ENCODE measurements at regions not wholly inside any gene's neighbourhood (a gene's known extent, or its start where the extent isn't known, plus 50 kb on each side); places are given as distances from the start of the nearest gene placed in this dataset.

DNA sequence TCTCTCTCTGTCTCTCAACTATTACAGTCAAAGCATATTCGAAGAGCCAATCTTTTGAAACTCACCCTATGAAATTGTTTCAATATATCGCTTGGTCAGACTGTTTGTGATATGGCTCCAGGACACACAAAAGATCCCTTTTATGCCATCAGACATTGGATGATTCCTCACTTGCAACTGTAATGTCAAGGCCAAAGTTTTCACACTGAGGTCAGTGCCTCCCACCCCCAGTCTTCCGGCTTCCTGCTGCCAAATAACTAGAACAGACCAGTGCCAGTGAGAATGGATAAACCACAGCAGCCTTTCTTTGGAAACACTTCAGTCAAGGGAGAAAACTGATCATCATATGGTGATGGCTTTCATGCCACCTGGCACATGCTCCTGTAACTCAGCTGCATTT lies 321.9 kb upstream of the ZFHX3 start:
- TF ChIP-seq CTCF (IDR thresholded peaks at IDR 0.05 in 8 of 11, conservative IDR thresholded peaks at IDR 0.05 in 3 of 11) (no peak), POLR2A (IDR thresholded peaks at IDR 0.05) (no peak), POLR2AphosphoS5 (IDR thresholded peaks at IDR 0.05) (no peak)

Data from spleen (tissue), 7 donors.